SU-DHL-6 (cell line): ENCODE measurements at regions not wholly inside any gene's neighbourhood (a gene's known extent, or its start where the extent isn't known, plus 50 kb on each side); places are given as distances from the start of the nearest gene placed in this dataset.

ENCODE experiments used
- EZH2phosphoT487 ChIP-seq: fragments of 200-600 bp; sonication (generic), shearing (Covaris generic); conservative IDR thresholded peaks from 2 replicates; pipeline ENCODE4 v1.6.1; 2018; ENCODE audit warnings: mild to moderate bottlenecking, antibody characterized with exemption, low read length, moderate library complexity, mixed read lengths
- TF ChIP-seq, protein P1 (sequence below): fragments of 200-600 bp; sonication (generic); IDR thresholded peaks from one replicate; pipeline ENCODE4 v1.5.1; 2017; ENCODE audit warnings: antibody characterized with exemption, mild to moderate bottlenecking, low read length, moderate library complexity; ENCODE audit not compliant: insufficient read depth, poor library complexity, severe bottlenecking

DNA sequence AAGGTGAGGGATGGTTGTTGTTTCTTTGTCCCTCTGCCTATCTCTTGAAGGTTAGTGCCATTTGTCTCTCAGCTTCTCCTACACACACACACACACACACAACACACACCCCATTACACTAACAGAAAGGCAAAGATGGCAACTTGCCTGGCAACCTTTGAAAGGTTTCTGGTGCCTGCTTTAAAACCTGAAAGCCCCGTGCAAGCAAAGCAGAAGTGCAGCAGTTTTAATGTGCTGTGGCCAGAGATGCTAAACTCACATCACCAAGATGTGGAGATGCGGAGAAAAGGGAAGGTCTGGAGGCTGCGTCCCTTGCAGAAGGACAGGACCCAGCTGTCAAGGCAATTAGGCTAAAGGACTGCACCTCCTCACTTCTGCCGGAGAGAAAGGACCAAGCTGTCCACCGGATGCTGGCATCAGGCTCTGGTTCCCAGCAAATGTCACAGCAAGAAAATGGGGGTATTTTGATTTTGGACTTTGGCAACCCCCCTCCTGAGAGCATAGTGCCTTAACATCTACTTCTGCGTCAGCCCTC lies 196.4 kb downstream of the ARL4C start:
- TF ChIP-seq, protein P1, sequence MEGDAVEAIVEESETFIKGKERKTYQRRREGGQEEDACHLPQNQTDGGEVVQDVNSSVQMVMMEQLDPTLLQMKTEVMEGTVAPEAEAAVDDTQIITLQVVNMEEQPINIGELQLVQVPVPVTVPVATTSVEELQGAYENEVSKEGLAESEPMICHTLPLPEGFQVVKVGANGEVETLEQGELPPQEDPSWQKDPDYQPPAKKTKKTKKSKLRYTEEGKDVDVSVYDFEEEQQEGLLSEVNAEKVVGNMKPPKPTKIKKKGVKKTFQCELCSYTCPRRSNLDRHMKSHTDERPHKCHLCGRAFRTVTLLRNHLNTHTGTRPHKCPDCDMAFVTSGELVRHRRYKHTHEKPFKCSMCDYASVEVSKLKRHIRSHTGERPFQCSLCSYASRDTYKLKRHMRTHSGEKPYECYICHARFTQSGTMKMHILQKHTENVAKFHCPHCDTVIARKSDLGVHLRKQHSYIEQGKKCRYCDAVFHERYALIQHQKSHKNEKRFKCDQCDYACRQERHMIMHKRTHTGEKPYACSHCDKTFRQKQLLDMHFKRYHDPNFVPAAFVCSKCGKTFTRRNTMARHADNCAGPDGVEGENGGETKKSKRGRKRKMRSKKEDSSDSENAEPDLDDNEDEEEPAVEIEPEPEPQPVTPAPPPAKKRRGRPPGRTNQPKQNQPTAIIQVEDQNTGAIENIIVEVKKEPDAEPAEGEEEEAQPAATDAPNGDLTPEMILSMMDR: no peak
- no peak for TF ChIP-seq EZH2phosphoT487
